Breast epithelium (tissue), 3 donors: ENCODE measurements at regions not wholly inside any gene's neighbourhood (a gene's known extent, or its start where the extent isn't known, plus 50 kb on each side); places are given as distances from the start of the nearest gene placed in this dataset.

Source experiments
- CTCF ChIP-seq, 3 donors: fragments of 450-650 bp; IDR thresholded peaks; one replicate each; pipeline ENCODE4 v1.5.1; 2016 to 2017; ENCODE audit warnings: antibody characterized with exemption in 3 of 3, mild to moderate bottlenecking in 3 of 3, moderate library complexity in 3 of 3
- POLR2A ChIP-seq: fragments of 450-650 bp; IDR thresholded peaks from one replicate; pipeline ENCODE4 v1.6.1; 2016; ENCODE audit warnings: antibody characterized with exemption, mild to moderate bottlenecking, moderate library complexity
- POLR2AphosphoS5 ChIP-seq, 3 donors: sonication (generic); formaldehyde crosslinking; IDR thresholded peaks; one replicate each; pipeline ENCODE4 v1.6.1; 2017; ENCODE audit warnings: antibody characterized with exemption in 3 of 3

DNA sequence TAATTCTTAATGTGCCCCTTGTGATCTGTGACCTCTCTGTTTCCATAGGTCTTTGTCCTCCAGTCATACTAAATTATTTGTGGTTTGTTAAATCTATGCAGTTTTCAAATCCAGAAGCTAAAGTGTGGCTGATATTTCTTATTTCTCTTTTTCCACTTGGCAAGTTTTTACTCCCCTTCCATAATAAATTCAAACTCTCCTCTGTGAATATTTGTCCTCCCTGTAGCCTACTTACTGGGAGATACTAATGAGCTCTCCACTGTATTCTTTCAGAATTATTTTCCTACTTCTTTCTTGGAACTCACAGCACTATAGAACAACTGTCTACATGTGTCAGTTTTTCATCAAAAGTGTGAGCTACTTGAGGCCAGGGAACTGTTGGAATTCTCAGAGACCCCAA is 430.8 kb upstream of the PTBP2 start:
- no peak for TF ChIP-seq POLR2AphosphoS5 (IDR thresholded peaks at IDR 0.05)
- TF ChIP-seq CTCF (IDR thresholded peaks at IDR 0.05), result no peak
- no peak for TF ChIP-seq POLR2A
